Stimulated activated naive CD8-positive, alpha-beta T cell treated with anti-CD3 and anti-CD28 coated beads, Interleukin-15, Interleukin-2, amounts not matched to agents 100 ng/mL and 50 ng/mL, for 24 hours (primary cell): ENCODE measurements at regions not wholly inside any gene's neighbourhood (a gene's known extent, or its start where the extent isn't known, plus 50 kb on each side); places are given as distances from the start of the nearest gene placed in this dataset.
A peak's percentile ranks its signal among the peaks of the same experiment; 100 is the strongest.
"Not testable (repeated sequence)": the region's sequence is repeated elsewhere in the genome, so short reads cannot be mapped to it uniquely, and the experiment has no call there.

Experiments
- H3K27ac Mint-ChIP-seq: one replicate; pipeline ENCODE4 v1.8.0; 2021; ENCODE audit warnings: mild to moderate bottlenecking, mixed read lengths
- H3K27me3 Mint-ChIP-seq: one replicate; pipeline ENCODE4 v1.8.0; 2021; ENCODE audit warnings: mixed read lengths
- H3K36me3 Mint-ChIP-seq: one replicate; pipeline ENCODE4 v1.8.0; 2021; ENCODE audit warnings: low read depth, mixed read lengths
- H3K4me1 Mint-ChIP-seq: one replicate; pipeline ENCODE4 v1.8.0; 2021; ENCODE audit warnings: low read depth, mixed read lengths
- H3K4me3 Mint-ChIP-seq: one replicate; pipeline ENCODE4 v1.8.0; 2021; ENCODE audit warnings: mild to moderate bottlenecking, mixed read lengths
- H3K9me3 Mint-ChIP-seq: one replicate; pipeline ENCODE4 v1.8.0; 2021; ENCODE audit warnings: mixed read lengths

GRCh38 chr20:30288346-30288745 is 969.1 kb upstream of the DEFB115 start:
- H3K27ac Mint-ChIP-seq = no peak overlapping the region
- no peak overlapping the region for H3K4me3 Mint-ChIP-seq
- no peaks in the 10 kb centered on the region for H3K27me3 Mint-ChIP-seq
- peaks cover 21% of the 10 kb centered on the region for H3K4me1 Mint-ChIP-seq
- H3K9me3 Mint-ChIP-seq = no peaks in the 10 kb centered on the region
- H3K36me3 Mint-ChIP-seq = no peaks in the 10 kb centered on the region

GRCh38 chr20:30289049-30289448 is 968.4 kb upstream of the DEFB115 start:
- Mint-ChIP-seq H3K4me1 (peaks cover 18% of the 10 kb centered on the region), H3K27ac (peak overlapping the region; percentile 68), H3K4me3 (peak overlapping the region; percentile 79)
- H3K27me3 Mint-ChIP-seq, H3K36me3 Mint-ChIP-seq, H3K9me3 Mint-ChIP-seq: not testable (repeated sequence)

GRCh38 chr20:30289711-30290141 is 967.7 kb upstream of the DEFB115 start:
- Mint-ChIP-seq H3K27ac (peak overlapping the region; percentile 80), H3K4me1 (peaks cover 18% of the 10 kb centered on the region), H3K4me3 (peak overlapping the region; percentile 79)
- H3K27me3 Mint-ChIP-seq, H3K36me3 Mint-ChIP-seq, H3K9me3 Mint-ChIP-seq: not testable (repeated sequence)

GRCh38 chr20:30290361-30291063 is 967.0 kb upstream of the DEFB115 start:
- Mint-ChIP-seq H3K4me1 (peaks cover 18% of the 10 kb centered on the region), H3K4me3 (peak overlapping the region; percentile 79), H3K27ac (peak overlapping the region; percentile 80)
- not testable (repeated sequence) for H3K9me3 Mint-ChIP-seq, H3K27me3 Mint-ChIP-seq, H3K36me3 Mint-ChIP-seq

- H3K9me3 Mint-ChIP-seq, H3K27me3 Mint-ChIP-seq, H3K36me3 Mint-ChIP-seq: not testable (repeated sequence)
- Mint-ChIP-seq H3K4me1 (peaks cover 18% of the 10 kb centered on the region), H3K27ac (peak overlapping the region; percentile 26), H3K4me3 (peak overlapping the region; percentile 63)
These were observed 966.4 kb upstream of the DEFB115 start for GRCh38 chr20:30291064-30291379.

- H3K4me1 Mint-ChIP-seq = peaks cover 18% of the 10 kb centered on the region
- not testable (repeated sequence) for H3K36me3 Mint-ChIP-seq, H3K27ac Mint-ChIP-seq, H3K9me3 Mint-ChIP-seq, H3K4me3 Mint-ChIP-seq, H3K27me3 Mint-ChIP-seq
These were observed 965.8 kb upstream of the DEFB115 start for GRCh38 chr20:30291686-30292085.

GRCh38 chr20:30295396-30295795 is 962.1 kb upstream of the DEFB115 start:
- H3K27me3 Mint-ChIP-seq, H3K4me1 Mint-ChIP-seq, H3K27ac Mint-ChIP-seq, H3K36me3 Mint-ChIP-seq, H3K4me3 Mint-ChIP-seq, H3K9me3 Mint-ChIP-seq: not testable (repeated sequence)

GRCh38 chr20:30295967-30296366 is 961.5 kb upstream of the DEFB115 start:
- H3K4me1 Mint-ChIP-seq, H3K27ac Mint-ChIP-seq, H3K36me3 Mint-ChIP-seq, H3K27me3 Mint-ChIP-seq, H3K9me3 Mint-ChIP-seq, H3K4me3 Mint-ChIP-seq: not testable (repeated sequence)

GRCh38 chr20:30297878-30298595 is 959.4 kb upstream of the DEFB115 start:
- H3K27ac Mint-ChIP-seq, H3K36me3 Mint-ChIP-seq, H3K4me3 Mint-ChIP-seq, H3K9me3 Mint-ChIP-seq, H3K27me3 Mint-ChIP-seq: not testable (repeated sequence)
- peaks cover 10% of the 10 kb centered on the region for H3K4me1 Mint-ChIP-seq

- peak overlapping the region; percentile 58 for H3K4me3 Mint-ChIP-seq
- H3K36me3 Mint-ChIP-seq, H3K27me3 Mint-ChIP-seq, H3K27ac Mint-ChIP-seq, H3K9me3 Mint-ChIP-seq: not testable (repeated sequence)
- peaks cover 15% of the 10 kb centered on the region for H3K4me1 Mint-ChIP-seq
These were observed 957.2 kb upstream of the DEFB115 start for GRCh38 chr20:30300220-30300642.

GRCh38 chr20:30302786-30303185 is 954.7 kb upstream of the DEFB115 start:
- not testable (repeated sequence) for H3K36me3 Mint-ChIP-seq, H3K27ac Mint-ChIP-seq, H3K9me3 Mint-ChIP-seq, H3K4me3 Mint-ChIP-seq, H3K27me3 Mint-ChIP-seq
- H3K4me1 Mint-ChIP-seq = peaks cover 15% of the 10 kb centered on the region

- H3K27ac Mint-ChIP-seq, H3K9me3 Mint-ChIP-seq, H3K4me1 Mint-ChIP-seq, H3K27me3 Mint-ChIP-seq, H3K4me3 Mint-ChIP-seq, H3K36me3 Mint-ChIP-seq: not testable (repeated sequence)
These were observed 947.5 kb upstream of the DEFB115 start for GRCh38 chr20:30309938-30310337.

GRCh38 chr20:30310385-30310784 is 947.1 kb upstream of the DEFB115 start:
- not testable (repeated sequence) for H3K27me3 Mint-ChIP-seq, H3K27ac Mint-ChIP-seq, H3K9me3 Mint-ChIP-seq, H3K4me1 Mint-ChIP-seq, H3K4me3 Mint-ChIP-seq, H3K36me3 Mint-ChIP-seq

GRCh38 chr20:30312220-30312619 is 945.2 kb upstream of the DEFB115 start:
- not testable (repeated sequence) for H3K9me3 Mint-ChIP-seq, H3K4me1 Mint-ChIP-seq, H3K36me3 Mint-ChIP-seq, H3K27ac Mint-ChIP-seq, H3K4me3 Mint-ChIP-seq
- H3K27me3 Mint-ChIP-seq = peaks cover 13% of the 10 kb centered on the region

GRCh38 chr20:30313660-30314059 is 943.8 kb upstream of the DEFB115 start:
- H3K4me1 Mint-ChIP-seq, H3K9me3 Mint-ChIP-seq, H3K36me3 Mint-ChIP-seq, H3K27ac Mint-ChIP-seq, H3K4me3 Mint-ChIP-seq: not testable (repeated sequence)
- H3K27me3 Mint-ChIP-seq = peaks cover 15% of the 10 kb centered on the region

- H3K4me3 Mint-ChIP-seq, H3K4me1 Mint-ChIP-seq, H3K27ac Mint-ChIP-seq, H3K36me3 Mint-ChIP-seq, H3K9me3 Mint-ChIP-seq: not testable (repeated sequence)
- peaks cover 15% of the 10 kb centered on the region for H3K27me3 Mint-ChIP-seq
These were observed 941.4 kb upstream of the DEFB115 start for GRCh38 chr20:30316063-30316462.
